AG04450 (cell line): ENCODE measurements at regions not wholly inside any gene's neighbourhood (a gene's known extent, or its start where the extent isn't known, plus 50 kb on each side); places are given as distances from the start of the nearest gene placed in this dataset.

Experiments used
- CTCF ChIA-PET: fragments of 300-600, 350-600 bp; formaldehyde crosslinking; extraction: SDS; loops from one replicate; lab custom pipeline; 2022; ENCODE audit warnings: antibody characterized with exemption, inconsistent platforms; lab: Charles Lee
- POLR2A ChIA-PET: fragments of 350-600 bp; formaldehyde crosslinking; extraction: SDS; loops from one replicate; lab custom pipeline; 2021; ENCODE audit warnings: antibody characterized with exemption, inconsistent platforms; lab: Yijun Ruan, JAX
- DNase-seq: peaks from one replicate; pipeline ENCODE4 v3.0.0-alpha.2; 2011; ENCODE audit warnings: low read depth, low spot score
- H3K27ac ChIP-seq: one replicate; pipeline ENCODE4 v1.5.1; 2012; ENCODE audit warnings: low read depth, low read length, control low read depth
- H3K27me3 ChIP-seq: one replicate; pipeline ENCODE4 v1.6.0; 2012; ENCODE audit warnings: low read length; ENCODE audit not compliant: control insufficient read depth, insufficient read depth
- H3K4me3 ChIP-seq: 2 replicates; pipeline ENCODE4 v1.5.1; 2011; ENCODE audit warnings: mild to moderate bottlenecking, low read depth, low read length, control low read depth
- H3K9me3 ChIP-seq: 2 replicates; pipeline ENCODE4 v1.5.1; 2012; ENCODE audit warnings: low read length; ENCODE audit not compliant: control insufficient read depth, insufficient read depth
- CTCF ChIP-seq: IDR thresholded peaks from 2 replicates; pipeline ENCODE4 v1.5.1; 2011; ENCODE audit warnings: low read depth, low read length, control low read depth, inconsistent platforms

- ChIA-PET POLR2A (no interaction called here), CTCF (interaction anchor here (0.6 kb wide), 1 partner anchor 559 kb away, joined by 3 read pairs; no protein-coding TSS in a partner anchor)
- DNase-seq: no peak
Measured at GRCh38 chr9:23011669-23012068, 565.0 kb downstream of the DMRTA1 start.

GRCh38 chr9:23015557-23015956 is 568.9 kb downstream of the DMRTA1 start:
- Histone ChIP-seq H3K4me3 (no peak overlapping the region), H3K9me3 (no peaks in the 10 kb centered on the region), H3K27me3 (no peaks in the 10 kb centered on the region), H3K27ac (no peak overlapping the region)
- POLR2A ChIA-PET: no interaction called here
- no peak for TF ChIP-seq CTCF
- DNase-seq: no peak
- CTCF ChIA-PET: no interaction called here

More at GRCh38 chr9:23011669-23012068, 565.0 kb downstream of the DMRTA1 start:
- no peak for TF ChIP-seq CTCF
- no peak overlapping the region for H3K4me3 ChIP-seq
- no peaks in the 10 kb centered on the region for H3K27me3 ChIP-seq
- no peaks in the 10 kb centered on the region for H3K9me3 ChIP-seq
- H3K27ac ChIP-seq: no peak overlapping the region

GRCh38 chr9:23036416-23036815 is 589.8 kb downstream of the DMRTA1 start:
- TF ChIP-seq CTCF: no peak
- DNase-seq: no peak
- Histone ChIP-seq H3K4me3 (no peak overlapping the region), H3K27me3 (no peaks in the 10 kb centered on the region), H3K27ac (no peak overlapping the region), H3K9me3 (no peaks in the 10 kb centered on the region)
- CTCF ChIA-PET: interaction anchor here (0.7 kb wide), 1 partner anchor 211 kb away, joined by 3 read pairs; no protein-coding TSS in a partner anchor
- POLR2A ChIA-PET: no interaction called here

- CTCF ChIA-PET: no interaction called here
- no peaks in the 10 kb centered on the region for H3K27me3 ChIP-seq
- no peak for DNase-seq
- H3K4me3 ChIP-seq: no peak overlapping the region
- POLR2A ChIA-PET: no interaction called here
- H3K27ac ChIP-seq: no peak overlapping the region
- no peak for TF ChIP-seq CTCF
- no peaks in the 10 kb centered on the region for H3K9me3 ChIP-seq
Measured at GRCh38 chr9:23039402-23039801, 592.8 kb downstream of the DMRTA1 start.

- no peak for DNase-seq
- CTCF ChIA-PET: no interaction called here
- no peak overlapping the region for H3K4me3 ChIP-seq
- H3K9me3 ChIP-seq: no peaks in the 10 kb centered on the region
- no peak for TF ChIP-seq CTCF
- H3K27ac ChIP-seq: no peak overlapping the region
- POLR2A ChIA-PET: no interaction called here
- H3K27me3 ChIP-seq: no peaks in the 10 kb centered on the region
Measured at GRCh38 chr9:23041466-23041865, 594.8 kb downstream of the DMRTA1 start.
